ENCODE measurements at regions not wholly inside any gene's neighbourhood (a gene's known extent, or its start where the extent isn't known, plus 50 kb on each side); places are given as distances from the start of the nearest gene placed in this dataset.

DNA sequence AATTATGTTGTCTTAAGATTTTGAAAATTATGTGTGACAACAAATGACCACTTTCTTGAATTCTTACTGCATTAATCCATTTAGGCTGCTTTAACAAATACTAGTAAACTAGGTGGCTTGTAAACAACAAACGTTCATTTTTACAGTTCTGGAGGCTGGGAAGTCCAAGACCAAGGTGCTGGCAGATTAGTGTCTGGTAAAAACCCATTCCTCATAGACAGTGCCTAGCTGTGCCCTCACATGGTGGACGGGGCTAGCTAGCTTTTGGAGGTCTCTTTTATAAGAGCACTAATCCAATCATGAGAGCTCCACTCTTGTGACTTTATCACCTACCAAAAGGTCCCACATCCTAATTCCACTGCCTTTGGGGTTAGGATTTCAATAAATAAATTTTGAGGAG lies 425.8 kb downstream of the SPRY1 start:
- DNase-seq, result no peak

DNA sequence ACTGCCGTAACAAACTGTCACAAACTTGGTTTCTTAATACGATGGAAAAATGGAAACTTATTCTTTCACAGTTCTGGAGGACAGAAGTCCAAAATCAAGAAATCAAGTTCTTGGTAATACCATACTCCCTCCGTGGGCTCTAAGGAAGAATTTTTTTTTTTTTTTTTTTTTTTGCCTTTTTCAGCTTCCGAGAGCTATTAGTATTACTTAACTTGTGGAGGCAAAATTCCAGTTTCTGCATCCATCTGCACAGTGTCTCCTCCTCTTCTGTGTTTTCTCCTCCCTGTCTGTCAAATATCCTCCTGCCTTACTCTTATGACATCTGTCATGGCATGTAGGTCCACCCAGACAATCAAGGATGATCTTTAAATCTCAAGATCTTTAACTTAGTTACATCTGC lies 426.6 kb downstream of the SPRY1 start:
- no peak for DNase-seq

DNA sequence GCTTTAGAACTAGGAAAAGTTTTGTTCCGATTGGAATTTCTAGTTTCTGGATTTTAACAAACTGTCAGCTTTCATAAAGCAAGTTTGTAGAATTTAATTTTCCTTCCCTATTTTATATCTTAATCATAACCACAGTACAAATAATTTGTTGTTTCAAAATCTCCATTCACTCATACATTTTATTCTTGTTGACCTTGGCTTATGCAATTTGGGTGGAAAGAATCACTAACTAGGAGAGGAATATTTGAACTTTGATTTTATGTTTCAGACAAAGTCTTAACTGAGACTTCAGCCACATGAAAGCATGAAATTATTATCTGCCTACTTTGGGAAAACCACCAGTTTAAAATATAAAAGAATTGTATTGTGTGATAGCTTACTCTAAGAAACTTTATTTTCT lies 427.9 kb downstream of the SPRY1 start:
- DNase-seq, result no peak

DNA sequence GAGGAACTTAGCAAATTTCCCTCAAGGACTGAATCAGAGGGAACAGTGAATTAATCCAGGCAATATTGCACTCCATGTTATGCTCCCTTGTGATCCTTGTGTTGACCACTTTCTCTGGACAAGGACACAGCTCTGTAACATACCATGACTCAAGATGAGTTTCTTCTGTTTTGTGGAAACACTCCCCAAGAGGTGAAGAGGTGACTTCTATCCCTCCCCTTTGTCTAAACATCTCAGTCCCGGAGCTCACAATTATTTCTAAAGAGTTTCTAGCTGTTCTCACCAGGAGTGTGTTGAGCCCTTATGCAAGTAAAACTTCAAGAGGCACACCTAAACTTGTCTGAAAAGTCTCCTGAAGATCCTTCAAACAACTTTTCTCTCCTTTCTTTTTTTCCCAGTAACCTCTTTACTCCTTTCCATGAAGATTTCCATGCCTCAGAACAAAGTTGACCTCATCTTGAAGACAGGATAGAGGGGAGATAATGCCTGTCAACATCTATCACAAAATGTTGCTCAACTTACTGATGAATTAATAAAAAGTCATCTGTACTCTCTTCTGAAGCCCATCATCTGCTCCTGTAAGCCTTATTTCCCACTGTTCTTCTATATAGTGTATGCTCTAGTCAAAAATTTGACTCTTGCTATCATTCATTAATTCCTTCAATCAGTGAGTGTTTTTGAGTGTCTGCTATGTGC lies 429.1 kb downstream of the SPRY1 start:
- no peak for DNase-seq

DNA sequence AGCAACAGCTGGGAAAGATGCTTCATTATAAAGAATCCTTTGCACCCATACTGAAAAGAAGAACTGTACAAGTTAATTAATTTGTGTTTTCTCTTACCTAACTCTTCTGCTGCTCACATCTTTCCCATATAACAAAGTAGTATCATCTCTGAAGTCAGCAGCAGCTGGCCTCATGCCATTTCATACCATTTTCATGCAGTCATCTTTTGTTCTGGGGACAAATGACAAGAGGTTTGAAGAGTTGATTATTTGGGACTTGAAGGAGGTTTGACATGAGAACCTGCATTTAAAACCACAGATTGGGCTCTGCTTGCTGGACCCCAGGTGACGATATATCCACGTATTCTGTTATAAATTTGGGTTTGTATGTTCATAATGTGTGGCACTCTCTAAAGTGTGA lies 430.3 kb downstream of the SPRY1 start:
- DNase-seq, result no peak

DNA sequence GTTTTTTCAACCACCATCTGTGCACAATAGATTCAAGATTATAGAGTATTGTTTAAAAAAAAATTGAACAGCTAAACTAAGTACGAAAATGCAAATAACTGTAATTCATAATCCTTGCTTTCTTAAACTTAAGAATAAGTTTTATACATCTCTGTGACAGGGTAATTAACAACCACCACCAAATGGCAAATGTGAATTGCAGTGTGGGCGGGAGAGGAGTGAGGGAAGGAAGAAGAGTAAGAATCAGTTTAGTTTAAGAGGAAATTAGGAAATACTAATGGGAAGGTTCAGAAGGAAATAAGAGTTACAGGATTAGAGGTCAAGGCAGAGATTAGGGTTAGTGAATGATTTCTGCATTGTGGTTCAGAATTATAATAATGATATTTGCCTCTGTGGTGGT lies 430.9 kb downstream of the SPRY1 start:
- no peak for DNase-seq

DNA sequence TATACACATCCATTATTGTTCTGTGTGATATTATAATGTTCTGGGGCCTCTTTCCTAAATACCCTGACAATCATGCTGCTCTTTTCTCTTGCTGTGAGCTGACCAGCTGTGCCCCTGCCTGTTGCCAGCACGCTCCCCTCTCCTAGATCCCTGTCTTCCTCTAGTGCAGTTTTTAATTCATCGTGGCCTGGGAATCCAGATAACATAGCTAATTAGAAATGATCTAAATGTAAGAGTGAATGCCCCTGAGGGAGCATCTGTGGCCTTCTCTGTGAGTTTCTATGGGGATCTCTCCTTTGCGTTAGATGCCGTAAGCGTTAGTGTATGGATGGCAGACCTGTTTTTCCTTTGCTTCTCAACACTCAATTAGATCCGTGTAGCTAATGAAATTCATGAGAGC lies 434.3 kb downstream of the SPRY1 start:
- no peak for DNase-seq

DNA sequence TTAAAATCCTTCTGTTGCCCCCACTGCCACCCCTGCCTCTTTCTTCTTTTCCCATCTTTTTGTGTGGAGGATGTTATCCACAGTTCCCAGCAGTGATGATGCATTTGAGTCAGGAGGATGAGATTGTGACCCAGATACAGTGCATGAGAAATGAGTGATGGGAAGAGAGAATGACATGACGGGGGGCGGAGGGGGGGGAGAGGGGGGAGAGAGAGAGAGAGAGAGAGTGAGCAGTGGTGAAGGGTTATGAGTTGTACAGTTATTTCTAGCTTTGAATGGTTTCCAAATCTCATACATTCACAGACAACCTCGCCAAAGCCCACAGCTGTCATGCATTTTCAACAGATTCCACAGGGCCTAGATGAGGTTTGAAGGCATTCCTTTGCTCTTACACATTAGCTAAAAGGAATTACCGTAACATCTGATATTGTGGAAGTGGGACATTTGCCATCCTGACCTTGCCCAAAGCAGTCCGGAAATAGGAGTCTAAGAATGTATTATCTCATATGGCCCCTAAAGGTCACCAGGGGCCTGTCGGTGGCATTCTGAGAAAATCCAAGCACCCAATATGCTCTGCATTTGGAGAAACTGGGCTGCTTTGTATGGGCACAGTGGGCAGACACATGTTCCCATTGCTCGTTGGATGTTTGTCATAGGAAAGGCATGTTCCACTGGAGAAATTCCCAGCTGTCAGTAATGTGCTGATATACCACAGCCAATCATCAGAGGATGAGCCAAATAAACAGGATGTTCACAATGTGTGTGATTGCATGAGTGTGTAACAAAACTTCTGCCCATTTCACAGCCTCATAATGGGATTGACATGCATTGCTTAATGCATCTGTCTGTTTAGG lies 435.8 kb downstream of the SPRY1 start:
- DNase-seq, result no peak

DNA sequence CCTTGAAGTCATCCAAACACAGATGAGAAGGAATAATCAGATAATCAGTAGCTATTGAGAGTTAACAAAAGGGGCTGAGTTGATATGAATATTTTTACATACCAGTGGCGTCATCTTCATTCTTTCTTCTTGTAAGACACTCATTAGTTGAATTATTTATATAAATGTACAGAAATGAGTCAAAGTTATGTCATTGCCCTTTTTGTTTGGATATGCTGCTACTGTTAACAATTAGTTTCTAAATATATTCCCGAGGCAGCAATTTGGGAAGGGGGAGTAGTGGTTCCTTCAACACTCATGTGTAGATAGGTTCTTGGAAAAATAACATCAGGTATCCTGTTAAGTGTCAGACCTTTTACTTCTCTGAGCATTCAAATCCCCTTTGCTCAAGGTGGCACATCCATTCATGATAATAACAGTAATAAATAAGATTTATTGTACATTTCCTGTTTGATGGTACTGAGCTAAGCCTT lies 436.6 kb downstream of the SPRY1 start:
- no peak for DNase-seq

DNA sequence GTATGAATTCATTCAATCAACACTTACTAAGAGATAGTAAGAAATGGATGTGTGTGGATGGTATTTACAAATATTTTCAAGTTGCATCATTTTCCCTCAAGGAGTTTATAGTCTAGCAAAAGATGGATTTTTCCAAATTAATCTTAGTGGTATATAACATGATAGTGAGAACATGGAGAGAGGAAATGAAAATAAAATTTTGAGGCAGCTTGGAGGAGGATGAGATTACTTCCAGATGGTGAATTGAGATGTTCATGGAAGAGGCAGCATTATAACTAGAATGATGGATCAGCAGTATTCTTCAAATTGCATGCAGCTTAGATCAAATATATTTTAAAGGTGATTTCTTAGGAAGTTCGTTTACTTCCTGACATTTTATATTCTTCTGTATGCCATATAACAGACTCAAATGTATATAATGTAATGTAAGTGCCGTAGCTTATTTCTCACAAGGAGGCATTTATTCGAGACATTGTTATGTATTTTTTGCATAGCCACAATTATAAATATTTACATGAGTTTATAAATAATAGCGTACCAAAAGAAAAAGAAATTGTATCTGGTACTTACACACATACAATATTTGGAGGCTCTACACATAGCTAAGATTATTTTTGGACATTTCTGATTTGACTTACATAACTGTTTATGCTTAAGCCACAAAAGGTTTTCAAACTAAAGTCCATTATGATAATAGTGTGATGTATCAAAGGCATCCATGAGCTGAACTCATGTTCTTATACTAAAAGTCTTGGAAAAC lies 439.4 kb downstream of the SPRY1 start:
- no peak for DNase-seq

DNA sequence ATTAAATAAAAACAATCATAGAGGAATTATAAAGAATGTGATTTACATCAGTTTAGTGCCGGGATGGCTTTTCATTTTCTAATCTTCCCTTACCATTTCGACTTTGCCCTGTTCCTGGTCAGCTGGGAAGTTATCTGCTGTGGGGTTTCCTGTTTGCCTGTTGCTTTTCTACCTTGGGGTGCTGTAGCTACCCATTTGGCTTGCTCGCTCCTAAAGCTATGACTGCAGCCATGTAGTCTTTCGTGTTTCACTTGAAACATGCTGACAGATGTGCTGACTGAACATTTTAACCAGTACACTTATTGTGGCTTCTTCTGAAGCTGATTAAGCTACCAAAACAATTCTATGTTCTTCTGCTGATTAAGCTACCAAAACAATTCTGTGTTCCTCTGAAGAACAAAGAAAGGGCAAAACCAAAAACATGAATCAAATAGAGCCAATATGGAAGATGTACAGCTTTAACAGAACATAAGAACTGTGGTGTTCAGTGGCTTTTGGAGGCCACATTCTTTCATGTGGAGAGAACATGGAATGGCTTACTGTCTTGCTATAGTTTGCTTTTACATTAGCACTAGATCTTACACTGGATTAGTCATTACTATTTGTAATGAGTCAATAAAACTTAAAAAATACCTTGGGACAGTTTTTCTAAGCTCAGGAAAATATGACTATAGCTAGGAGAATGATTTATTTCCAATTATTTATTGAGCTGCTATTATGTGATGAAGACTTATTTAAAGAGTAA lies 440.4 kb downstream of the SPRY1 start:
- DNase-seq, result no peak

DNA sequence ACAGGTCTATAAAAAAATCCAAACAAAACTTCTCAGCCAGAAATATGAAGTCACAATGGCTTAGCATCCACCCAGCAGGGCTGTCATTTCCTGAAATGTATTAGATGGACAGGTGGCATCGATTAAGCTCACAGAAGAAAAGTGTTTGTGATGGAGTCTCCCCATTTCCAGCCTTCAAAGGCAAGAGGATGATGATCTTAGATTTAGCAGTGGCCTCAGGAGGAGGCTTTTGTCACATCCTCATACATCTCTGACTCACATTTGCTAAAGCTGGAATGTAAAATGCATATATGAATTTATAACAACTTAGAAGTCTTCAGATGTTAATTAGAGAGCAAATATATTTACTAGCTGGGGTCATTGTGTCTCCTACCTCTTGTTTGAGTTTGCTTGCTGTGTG lies 441.9 kb downstream of the SPRY1 start:
- no peak for DNase-seq

DNA sequence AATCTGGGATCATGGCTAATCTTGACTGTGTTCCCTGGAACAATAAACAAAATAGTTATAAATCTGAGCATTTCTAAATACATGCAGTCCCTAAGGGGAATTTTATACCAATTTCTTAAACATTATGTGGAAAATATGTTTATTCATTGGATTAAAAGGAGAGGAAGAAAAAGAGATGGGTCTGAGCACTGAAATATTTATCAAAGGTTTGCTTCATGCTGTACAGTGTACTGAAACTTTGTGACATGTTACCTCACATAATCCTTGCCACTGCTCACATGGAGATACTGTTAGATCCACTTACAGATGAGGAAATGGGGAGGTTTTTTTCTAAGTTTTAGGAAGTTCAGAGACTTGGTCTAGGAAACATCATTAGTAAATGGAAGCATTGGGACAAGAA lies 443.6 kb downstream of the SPRY1 start:
- DNase-seq, result no peak

DNA sequence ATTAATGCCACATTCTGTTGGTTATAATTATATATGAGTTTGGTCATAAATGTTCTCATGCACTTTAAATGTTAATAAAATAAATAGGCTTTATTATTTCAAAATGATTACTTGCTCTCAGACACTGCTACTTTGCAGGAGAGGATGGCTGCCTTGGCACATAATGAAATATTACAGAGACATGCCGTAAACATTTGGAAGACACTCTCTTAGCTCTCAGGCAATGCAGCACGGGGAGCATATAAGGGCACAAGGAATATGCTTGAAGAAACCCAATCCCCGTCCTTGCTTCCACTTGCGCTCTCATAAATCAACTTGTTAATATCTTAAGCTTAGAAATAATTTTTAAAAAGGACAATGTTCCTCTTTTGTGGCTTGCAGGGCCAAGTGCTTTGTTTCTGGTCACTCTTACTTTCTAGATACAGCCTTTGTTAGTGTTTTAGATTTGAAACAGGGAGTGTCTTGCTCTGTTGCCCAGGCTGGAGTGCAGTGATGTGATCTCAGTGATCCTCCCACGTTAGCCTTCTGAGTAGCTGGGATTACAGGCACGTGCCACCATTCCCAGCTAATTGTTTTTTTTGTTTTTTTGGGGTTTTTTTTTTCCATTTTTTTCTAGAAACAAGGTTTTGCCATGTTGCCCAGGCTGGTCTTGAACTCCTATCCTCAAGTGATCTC lies 445.0 kb downstream of the SPRY1 start:
- no peak for DNase-seq

DNA sequence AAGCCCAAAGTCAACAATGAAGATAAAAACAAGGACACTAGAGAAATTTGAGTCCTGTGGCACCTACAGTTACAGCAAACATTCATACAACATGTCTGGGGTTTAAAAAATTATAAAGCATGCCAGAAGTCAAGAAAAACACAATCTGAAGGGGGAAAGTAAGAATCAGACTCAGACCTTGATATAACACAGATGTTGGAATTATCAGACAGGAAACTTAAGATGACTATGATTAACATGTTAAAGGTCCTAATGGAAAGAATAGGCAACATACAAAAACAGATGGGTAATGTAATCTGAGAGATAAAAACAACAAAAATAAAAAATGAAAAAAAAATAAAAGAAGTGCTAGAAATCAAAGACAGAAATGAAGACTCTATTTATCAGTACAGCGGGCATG lies 446.5 kb downstream of the SPRY1 start:
- no peak for DNase-seq

DNA sequence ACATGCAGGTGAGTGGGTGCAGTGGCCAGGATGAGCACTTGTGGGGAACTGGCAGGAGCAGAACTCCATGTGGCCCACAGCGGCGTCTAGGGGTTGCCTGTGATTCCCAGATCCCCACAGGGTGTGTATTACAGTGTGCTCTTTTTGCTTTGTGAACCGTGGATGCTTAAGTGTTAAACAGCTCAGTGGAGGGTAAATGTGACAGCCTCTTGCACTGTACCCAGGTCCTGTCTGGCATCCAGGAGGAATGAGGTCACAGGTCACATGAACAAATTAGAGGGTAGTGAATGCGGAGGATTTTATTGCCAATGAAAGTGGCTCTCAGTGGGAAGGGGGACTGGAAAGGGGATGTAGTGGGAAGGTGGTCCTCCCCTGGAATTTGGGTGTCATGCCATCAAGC lies 447.8 kb downstream of the SPRY1 start:
- no peak for DNase-seq

DNA sequence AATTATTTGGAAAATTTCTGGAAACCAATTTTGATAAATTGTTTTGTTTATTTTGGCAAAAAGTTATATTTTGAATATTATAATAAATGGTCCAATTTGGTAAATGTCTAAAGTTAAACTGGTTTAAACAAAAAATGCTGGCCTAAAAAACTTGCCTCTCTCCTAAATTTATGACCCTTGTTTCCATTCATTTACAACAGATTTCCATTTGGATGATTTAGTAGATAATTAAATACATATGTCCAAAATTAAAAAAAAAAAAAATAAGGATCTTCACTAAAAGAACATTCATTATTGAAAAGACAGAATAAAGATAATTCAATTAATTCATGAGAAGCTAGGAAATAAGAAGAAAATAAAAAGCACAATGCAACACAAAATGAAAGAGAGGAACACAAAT lies 449.5 kb downstream of the SPRY1 start:
- no peak for DNase-seq

DNA sequence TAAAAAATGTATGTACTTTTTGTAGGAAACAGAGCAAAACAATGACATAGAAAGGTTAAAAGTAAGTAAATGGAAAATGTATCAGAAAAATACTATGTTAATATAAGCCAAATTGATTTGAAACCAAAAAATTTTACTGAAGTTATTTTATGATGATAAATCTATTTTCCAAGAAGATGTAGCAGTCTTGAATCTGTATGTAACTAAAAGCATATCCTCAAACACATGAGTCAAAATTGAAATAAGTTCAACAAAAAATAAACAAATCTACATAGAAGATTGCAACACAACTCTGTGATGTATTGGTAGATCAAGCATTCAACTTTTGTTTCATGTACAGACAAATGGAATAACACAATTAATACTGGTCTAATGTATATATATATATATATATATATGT lies 450.0 kb downstream of the SPRY1 start:
- DNase-seq, result no peak

DNA sequence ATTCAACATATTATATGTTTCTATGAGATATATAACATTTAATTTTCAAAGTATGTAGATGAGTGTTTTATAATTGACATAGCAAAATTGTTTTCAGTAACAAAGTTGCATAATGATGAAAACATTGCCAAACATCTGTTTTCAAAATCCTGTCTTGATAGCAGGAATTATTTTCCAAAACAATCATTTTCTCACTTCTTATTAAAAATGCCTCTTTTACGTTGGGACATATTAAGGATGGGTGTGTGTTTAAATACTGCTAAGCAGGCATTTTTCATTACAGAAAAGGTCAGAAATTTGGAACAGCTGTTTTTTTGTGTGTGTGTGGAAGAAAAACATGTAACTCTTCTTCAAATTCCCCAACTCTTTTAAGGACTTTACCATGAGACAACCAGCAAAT lies 452.0 kb downstream of the SPRY1 start:
- no peak for DNase-seq

DNA sequence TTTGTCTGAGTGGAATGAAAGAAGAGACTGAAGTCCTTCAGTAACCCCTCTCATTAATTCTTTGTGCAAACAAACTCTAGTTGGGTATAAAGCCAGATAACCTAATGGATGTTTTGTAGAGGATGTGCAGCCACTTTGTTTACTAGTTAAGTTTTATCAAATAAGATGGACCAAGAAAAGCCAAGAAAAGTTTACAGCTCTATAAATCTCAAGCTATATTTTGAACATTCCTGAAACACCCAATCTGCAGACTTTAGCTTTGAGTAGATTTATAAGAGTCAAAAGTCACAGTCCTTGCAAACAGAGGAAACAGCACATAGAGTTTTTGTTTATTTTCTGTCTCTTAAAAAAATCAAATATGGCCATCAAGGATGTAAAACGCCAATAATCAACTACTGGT lies 452.9 kb downstream of the SPRY1 start:
- no peak for DNase-seq

DNA sequence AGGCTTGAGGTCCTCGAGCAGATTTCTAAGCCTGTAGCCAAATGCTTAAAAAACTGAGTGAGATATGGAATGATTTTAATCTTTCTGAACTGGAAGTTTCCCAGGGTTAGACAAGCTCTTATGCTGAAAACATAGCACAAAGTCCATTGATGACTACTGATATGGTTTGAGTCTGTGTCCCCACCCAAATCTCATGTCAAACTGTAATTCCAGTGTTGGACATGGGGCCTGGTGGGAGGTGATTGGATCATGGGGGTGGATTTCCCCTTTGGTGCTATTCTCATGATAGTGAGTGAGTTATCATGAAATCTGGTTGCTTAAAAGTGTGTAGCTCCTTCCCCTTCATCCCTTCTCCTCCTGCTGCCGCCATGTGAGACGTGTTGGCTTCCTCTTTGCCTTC lies 454.9 kb downstream of the SPRY1 start:
- no peak for DNase-seq

DNA sequence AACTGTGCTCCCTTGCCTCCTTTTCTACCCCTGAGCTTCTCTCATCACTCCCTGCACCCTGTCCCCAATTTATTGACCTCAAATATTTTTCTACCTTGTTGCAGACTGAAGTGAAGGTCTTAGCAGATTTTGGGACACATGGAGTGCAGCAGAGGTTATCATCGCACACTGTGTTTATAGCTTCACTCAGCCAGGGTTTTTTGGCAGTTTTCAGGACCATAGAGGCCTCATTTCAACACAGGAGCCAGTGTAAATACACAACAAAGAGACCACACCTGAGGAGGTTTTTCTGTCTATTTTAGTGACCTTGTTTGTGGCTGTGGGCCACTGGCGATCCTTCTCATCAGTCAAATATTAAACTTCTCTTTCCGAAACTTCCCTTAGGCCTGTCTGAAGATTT lies 457.1 kb downstream of the SPRY1 start:
- no peak for DNase-seq

Data from activated CD4-positive, alpha-beta T cell treated with anti-CD3 and anti-CD28 coated beads, Interleukin-2, amount 50 U/mL, for 16 hours (primary cell).